ENCODE measurements at regions not wholly inside any gene's neighbourhood (a gene's known extent, or its start where the extent isn't known, plus 50 kb on each side); places are given as distances from the start of the nearest gene placed in this dataset.

GRCh38 chr11:106179048-106179447, 101.6 kb downstream of the AASDHPPT start:
- H3K4me1 ChIP-seq (ENCODE audit: control extremely low read depth in 1 of 4, control insufficient read depth in 4 of 4, insufficient read depth in 4 of 4, low read length in 3 of 4), result no peaks in the 10 kb centered on the region
- H3K27me3 ChIP-seq (replicated peaks in 2 of 5; ENCODE audit: control insufficient read depth in 4 of 5, insufficient read depth in 5 of 5, low read length in 4 of 5), result no peaks in the 10 kb centered on the region
- no peaks in the 10 kb centered on the region for H3K9me3 ChIP-seq (ENCODE audit: control extremely low read depth in 1 of 5, control insufficient read depth in 4 of 5, insufficient read depth in 2 of 5, low read depth in 1 of 5, low read length in 4 of 5)
- no peak for DNase-seq
- POLR2A ChIA-PET, result no interaction called here
- WGBS (ENCODE audit: insufficient coverage), result no CpG with 5 or more reads among the region's 1 CpG
- no peak overlapping the region for H3K4me3 ChIP-seq (ENCODE audit: control insufficient read depth in 1 of 7, extremely low read depth in 1 of 7, insufficient read depth in 4 of 7, low read depth in 2 of 7, low read length in 6 of 7)
- H3K36me3 ChIP-seq (ENCODE audit: control insufficient read depth in 4 of 4, insufficient read depth in 4 of 4, low read length in 3 of 4), result no peaks in the 10 kb centered on the region
- CTCF ChIA-PET, result no interaction called here
- no peak overlapping the region for H3K27ac ChIP-seq (ENCODE audit: insufficient read depth in 1 of 2, low read depth in 1 of 2, low read length in 2 of 2, poor library complexity in 1 of 2, severe bottlenecking in 2 of 2)

DNA sequence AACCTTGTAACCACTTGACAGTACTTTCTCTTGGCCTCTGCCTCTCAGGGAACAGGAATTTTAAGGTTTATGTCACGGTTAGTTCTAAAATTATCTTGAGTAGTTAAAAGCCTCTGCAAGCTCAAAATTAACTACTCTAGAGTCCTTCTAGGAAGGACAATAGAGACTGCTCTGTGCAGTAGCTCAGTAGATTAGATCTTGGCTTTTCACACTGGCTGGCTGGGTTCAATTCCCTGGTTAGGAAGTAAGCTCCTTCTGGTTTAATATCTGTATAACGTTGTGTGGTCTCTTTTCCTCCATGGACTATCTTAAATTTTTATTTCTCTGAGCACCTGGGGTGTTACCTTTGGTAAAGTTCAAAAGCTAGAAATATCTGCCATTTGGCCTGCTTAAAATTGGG, 109.2 kb downstream of the AASDHPPT start:
- Histone ChIP-seq H3K4me3 (ENCODE audit: control insufficient read depth in 1 of 7, extremely low read depth in 1 of 7, insufficient read depth in 4 of 7, low read depth in 2 of 7, low read length in 6 of 7) (no peak overlapping the region), H3K27me3 (replicated peaks in 2 of 5; ENCODE audit: control insufficient read depth in 4 of 5, insufficient read depth in 5 of 5, low read length in 4 of 5) (no peaks in the 10 kb centered on the region), H3K4me1 (ENCODE audit: control extremely low read depth in 1 of 4, control insufficient read depth in 4 of 4, insufficient read depth in 4 of 4, low read length in 3 of 4) (no peaks in the 10 kb centered on the region), H3K36me3 (ENCODE audit: control insufficient read depth in 4 of 4, insufficient read depth in 4 of 4, low read length in 3 of 4) (no peaks in the 10 kb centered on the region), H3K27ac (ENCODE audit: insufficient read depth in 1 of 2, low read depth in 1 of 2, low read length in 2 of 2, poor library complexity in 1 of 2, severe bottlenecking in 2 of 2) (no peak overlapping the region), H3K9me3 (ENCODE audit: control extremely low read depth in 1 of 5, control insufficient read depth in 4 of 5, insufficient read depth in 2 of 5, low read depth in 1 of 5, low read length in 4 of 5) (peaks cover 0 to 3% (median 0%) of the 10 kb centered on the region in 5 experiments)
- CTCF ChIA-PET, result no interaction called here
- no CpG with 5 or more reads among the region's 2 CpGs for WGBS (ENCODE audit: insufficient coverage)
- no peak for DNase-seq
- POLR2A ChIA-PET, result no interaction called here

- ChIA-PET CTCF (no interaction called here), POLR2A (no interaction called here)
- H3K9me3 ChIP-seq (ENCODE audit: control extremely low read depth in 1 of 5, control insufficient read depth in 4 of 5, insufficient read depth in 2 of 5, low read depth in 1 of 5, low read length in 4 of 5), result peaks cover 0 to 3% (median 0%) of the 10 kb centered on the region in 5 experiments
- H3K36me3 ChIP-seq (ENCODE audit: control insufficient read depth in 4 of 4, insufficient read depth in 4 of 4, low read length in 3 of 4), result no peaks in the 10 kb centered on the region
- H3K4me3 ChIP-seq (ENCODE audit: control insufficient read depth in 1 of 7, extremely low read depth in 1 of 7, insufficient read depth in 4 of 7, low read depth in 2 of 7, low read length in 6 of 7), result no peak overlapping the region
- 100% methylated on average over 1 of the region's 2 CpGs for WGBS (ENCODE audit: insufficient coverage)
- DNase-seq, result no peak
- H3K27me3 ChIP-seq (replicated peaks in 2 of 5; ENCODE audit: control insufficient read depth in 4 of 5, insufficient read depth in 5 of 5, low read length in 4 of 5), result no peaks in the 10 kb centered on the region
- H3K27ac ChIP-seq (ENCODE audit: insufficient read depth in 1 of 2, low read depth in 1 of 2, low read length in 2 of 2, poor library complexity in 1 of 2, severe bottlenecking in 2 of 2), result no peak overlapping the region
- no peaks in the 10 kb centered on the region for H3K4me1 ChIP-seq (ENCODE audit: control extremely low read depth in 1 of 4, control insufficient read depth in 4 of 4, insufficient read depth in 4 of 4, low read length in 3 of 4)
These were observed 110.5 kb downstream of the AASDHPPT start for GRCh38 chr11:106187860-106188456.

DNA sequence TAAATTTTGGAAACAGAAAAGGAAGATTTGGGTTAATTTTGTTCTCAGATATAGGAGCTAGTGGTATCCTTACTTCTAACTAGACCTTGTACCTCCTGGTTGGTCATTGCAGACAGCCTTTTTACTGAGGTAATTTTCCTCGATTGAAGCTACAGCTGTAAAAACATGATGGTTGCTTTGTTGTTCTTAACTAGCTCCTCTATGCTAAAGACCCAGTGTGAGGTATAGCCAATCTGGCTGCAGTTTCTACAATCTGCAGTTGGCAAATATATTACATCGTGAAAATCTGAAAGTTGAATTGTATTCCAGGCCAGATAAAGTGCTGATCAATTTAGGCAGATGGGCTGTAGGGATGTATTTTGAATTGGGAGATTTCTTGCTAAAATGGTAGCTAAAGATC, 116.5 kb downstream of the AASDHPPT start:
- ChIA-PET CTCF (no interaction called here), POLR2A (no interaction called here)
- 83% methylated on average over 2 of the region's 2 CpGs for WGBS (ENCODE audit: insufficient coverage)

GRCh38 chr11:106197438-106197837, 120.0 kb downstream of the AASDHPPT start:
- CTCF ChIA-PET, result no interaction called here
- Histone ChIP-seq H3K36me3 (ENCODE audit: control insufficient read depth in 4 of 4, insufficient read depth in 4 of 4, low read length in 3 of 4) (no peaks in the 10 kb centered on the region), H3K27ac (ENCODE audit: insufficient read depth in 1 of 2, low read depth in 1 of 2, low read length in 2 of 2, poor library complexity in 1 of 2, severe bottlenecking in 2 of 2) (no peak overlapping the region), H3K4me1 (ENCODE audit: control extremely low read depth in 1 of 4, control insufficient read depth in 4 of 4, insufficient read depth in 4 of 4, low read length in 3 of 4) (no peaks in the 10 kb centered on the region), H3K27me3 (replicated peaks in 2 of 5; ENCODE audit: control insufficient read depth in 4 of 5, insufficient read depth in 5 of 5, low read length in 4 of 5) (no peaks in the 10 kb centered on the region), H3K4me3 (ENCODE audit: control insufficient read depth in 1 of 7, extremely low read depth in 1 of 7, insufficient read depth in 4 of 7, low read depth in 2 of 7, low read length in 6 of 7) (no peak overlapping the region), H3K9me3 (ENCODE audit: control extremely low read depth in 1 of 5, control insufficient read depth in 4 of 5, insufficient read depth in 2 of 5, low read depth in 1 of 5, low read length in 4 of 5) (no peaks in the 10 kb centered on the region)
- POLR2A ChIA-PET, result no interaction called here
- DNase-seq, result no peak

More for the DNA sequence above, 116.5 kb downstream of the AASDHPPT start:
- Histone ChIP-seq H3K4me1 (ENCODE audit: control extremely low read depth in 1 of 4, control insufficient read depth in 4 of 4, insufficient read depth in 4 of 4, low read length in 3 of 4) (no peaks in the 10 kb centered on the region), H3K9me3 (ENCODE audit: control extremely low read depth in 1 of 5, control insufficient read depth in 4 of 5, insufficient read depth in 2 of 5, low read depth in 1 of 5, low read length in 4 of 5) (no peaks in the 10 kb centered on the region), H3K27ac (ENCODE audit: insufficient read depth in 1 of 2, low read depth in 1 of 2, low read length in 2 of 2, poor library complexity in 1 of 2, severe bottlenecking in 2 of 2) (no peak overlapping the region), H3K36me3 (ENCODE audit: control insufficient read depth in 4 of 4, insufficient read depth in 4 of 4, low read length in 3 of 4) (no peaks in the 10 kb centered on the region), H3K27me3 (replicated peaks in 2 of 5; ENCODE audit: control insufficient read depth in 4 of 5, insufficient read depth in 5 of 5, low read length in 4 of 5) (no peaks in the 10 kb centered on the region), H3K4me3 (ENCODE audit: control insufficient read depth in 1 of 7, extremely low read depth in 1 of 7, insufficient read depth in 4 of 7, low read depth in 2 of 7, low read length in 6 of 7) (no peak overlapping the region)
- DNase-seq, result no peak

DNA sequence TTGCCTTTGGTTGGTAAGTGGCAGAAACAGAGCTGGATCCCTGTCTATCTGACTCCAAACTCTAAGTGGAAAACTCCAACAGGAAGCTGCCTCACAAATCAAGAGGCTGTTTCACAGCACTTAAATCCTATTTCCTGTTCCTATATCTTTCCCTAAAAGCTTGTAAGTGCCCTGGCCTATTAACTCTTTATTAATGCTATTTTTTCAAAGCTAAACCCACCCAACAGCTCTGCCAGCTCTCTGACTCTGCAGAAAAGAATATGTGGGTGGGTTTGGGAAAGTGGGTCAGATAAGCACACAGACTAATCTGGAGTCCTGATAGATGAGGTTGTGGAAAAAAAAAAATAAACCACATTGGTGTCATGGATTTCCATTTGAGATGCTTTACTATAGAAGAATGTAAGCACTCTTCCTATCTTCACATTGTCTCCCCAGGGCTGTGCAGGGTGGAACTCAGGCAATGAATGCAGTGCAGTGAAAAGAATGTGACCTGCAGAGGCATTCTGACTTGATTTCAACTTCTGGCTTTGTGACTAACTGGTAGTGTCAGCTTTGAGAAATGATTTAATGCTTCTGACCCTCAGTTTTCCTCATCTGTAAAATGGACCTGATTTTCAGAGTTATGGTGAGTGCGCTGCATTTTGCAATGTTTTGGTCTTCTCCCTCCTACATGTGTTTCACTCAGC, 125.6 kb downstream of the AASDHPPT start:
- Histone ChIP-seq H3K4me1 (ENCODE audit: control extremely low read depth in 1 of 4, control insufficient read depth in 4 of 4, insufficient read depth in 4 of 4, low read length in 3 of 4) (no peaks in the 10 kb centered on the region), H3K36me3 (ENCODE audit: control insufficient read depth in 4 of 4, insufficient read depth in 4 of 4, low read length in 3 of 4) (no peaks in the 10 kb centered on the region), H3K4me3 (ENCODE audit: control insufficient read depth in 1 of 7, extremely low read depth in 1 of 7, insufficient read depth in 4 of 7, low read depth in 2 of 7, low read length in 6 of 7) (no peak overlapping the region), H3K27me3 (replicated peaks in 2 of 5; ENCODE audit: control insufficient read depth in 4 of 5, insufficient read depth in 5 of 5, low read length in 4 of 5) (no peaks in the 10 kb centered on the region), H3K27ac (ENCODE audit: insufficient read depth in 1 of 2, low read depth in 1 of 2, low read length in 2 of 2, poor library complexity in 1 of 2, severe bottlenecking in 2 of 2) (no peak overlapping the region), H3K9me3 (ENCODE audit: control extremely low read depth in 1 of 5, control insufficient read depth in 4 of 5, insufficient read depth in 2 of 5, low read depth in 1 of 5, low read length in 4 of 5) (no peaks in the 10 kb centered on the region)
- ChIA-PET CTCF (no interaction called here), POLR2A (no interaction called here)
- WGBS (ENCODE audit: insufficient coverage), result 100% methylated on average over 1 of the region's 1 CpG
- DNase-seq, result no peak

- H3K27me3 ChIP-seq (replicated peaks in 2 of 5; ENCODE audit: control insufficient read depth in 4 of 5, insufficient read depth in 5 of 5, low read length in 4 of 5), result no peaks in the 10 kb centered on the region
- no peaks in the 10 kb centered on the region for H3K36me3 ChIP-seq (ENCODE audit: control insufficient read depth in 4 of 4, insufficient read depth in 4 of 4, low read length in 3 of 4)
- no peak overlapping the region for H3K27ac ChIP-seq (ENCODE audit: insufficient read depth in 1 of 2, low read depth in 1 of 2, low read length in 2 of 2, poor library complexity in 1 of 2, severe bottlenecking in 2 of 2)
- DNase-seq, result no peak
- POLR2A ChIA-PET, result no interaction called here
- WGBS (ENCODE audit: insufficient coverage), result 65% methylated on average over 5 of the region's 6 CpGs
- H3K4me1 ChIP-seq (ENCODE audit: control extremely low read depth in 1 of 4, control insufficient read depth in 4 of 4, insufficient read depth in 4 of 4, low read length in 3 of 4), result no peaks in the 10 kb centered on the region
- no peaks in the 10 kb centered on the region for H3K9me3 ChIP-seq (ENCODE audit: control extremely low read depth in 1 of 5, control insufficient read depth in 4 of 5, insufficient read depth in 2 of 5, low read depth in 1 of 5, low read length in 4 of 5)
- H3K4me3 ChIP-seq (ENCODE audit: control insufficient read depth in 1 of 7, extremely low read depth in 1 of 7, insufficient read depth in 4 of 7, low read depth in 2 of 7, low read length in 6 of 7), result no peak overlapping the region
- CTCF ChIA-PET, result no interaction called here
These were observed 131.3 kb downstream of the AASDHPPT start for GRCh38 chr11:106208760-106209159.

All from common myeloid progenitor, CD34-positive (primary cell).